Right lobe of liver (tissue), 6 donors: ENCODE measurements at regions not wholly inside any gene's neighbourhood (a gene's known extent, or its start where the extent isn't known, plus 50 kb on each side); places are given as distances from the start of the nearest gene placed in this dataset.

ENCODE experiments used
- ATAC-seq, 4 donors: fragments of 200-7000 bp; cut with Tn5 transposase; one replicate each; pipeline ENCODE4 v1.9.1; 2020; ENCODE audit warnings: mild to moderate bottlenecking in 4 of 4, moderate library complexity in 4 of 4
- DNase-seq, 3 donors: peaks; one replicate each; pipeline ENCODE4 v3.0.0-alpha.2; 2020
- H3K27ac ChIP-seq, 3 donors: fragments of 200-600 bp; one replicate each; pipeline ENCODE4 v1.8.0; 2022
- H3K27me3 ChIP-seq, 2 donors: fragments of 200-600 bp; one replicate each; pipeline ENCODE4 v1.8.0; 2022
- H3K36me3 ChIP-seq, 4 donors: fragments of 200-600 bp; sonication (generic) in 1 of 4; one replicate each; pipeline versions ENCODE4 v1.5.1 to v1.8.0; 2017 to 2022; ENCODE audit warnings: control low read depth in 1 of 4
- H3K4me1 ChIP-seq, 4 donors: fragments of 200-600 bp; sonication (generic) in 1 of 4; one replicate each; pipeline versions ENCODE4 v1.5.1 to v1.8.0; 2017 to 2022; ENCODE audit warnings: control low read depth in 1 of 4
- H3K4me3 ChIP-seq, 3 donors: fragments of 200-600 bp; one replicate each; pipeline ENCODE4 v1.8.0; 2022
- H3K9me3 ChIP-seq, 4 donors: fragments of 200-600 bp; sonication (generic) in 1 of 4; one replicate each; pipeline versions ENCODE4 v1.5.1 to v1.8.0; 2017 to 2022; ENCODE audit warnings: control low read depth in 1 of 4
- CTCF ChIP-seq, 4 donors: fragments of 200-600 bp in 3 of 4; fragments of 450-650 bp in 1 of 4; IDR thresholded peaks; one replicate each; pipeline versions ENCODE4 v1.5.1 to v1.8.0; 2016 to 2022; ENCODE audit warnings: antibody characterized with exemption in 4 of 4, mild to moderate bottlenecking in 2 of 4
- POLR2A ChIP-seq: fragments of 450-650 bp; IDR thresholded peaks from one replicate; pipeline ENCODE4 v1.6.1; 2017; ENCODE audit warnings: antibody characterized with exemption, mild to moderate bottlenecking
- WGBS: methylation state at CpG from one replicate; pipeline ENCODE4 v1.1.6; 2018; ENCODE audit warnings: low coverage, low lambda C conversion rate; ENCODE audit not compliant: insufficient coverage; ENCODE audit errors: missing lambda C conversion rate; 5-methylcytosine and 5-hydroxymethylcytosine counted together
- intact Hi-C, 2 donors: fragments of 100-400 bp; cut with DNase I; formaldehyde crosslinking; loops; one replicate each; pipeline versions ENCODE4 v1.11.2 to v1.14.1; 2022
- donor health status: DM: no; HTN: yes; CAD: no.
- donor health status: DM: no; HTN: no; CAD: no.
- donor health status: DM: no; HTN: no; CAD: no.
- donor health status: DM: no; HTN: yes; CAD: no.
- donor health status: DM: no; HTN: yes; CAD: no.

- no peaks in the 10 kb centered on the region for H3K27me3 ChIP-seq
- ATAC-seq (no peak), DNase-seq (no peak)
- H3K36me3 ChIP-seq, result no peaks in the 10 kb centered on the region
- intact Hi-C loops, result no loop called here
- H3K9me3 ChIP-seq, result no peaks in the 10 kb centered on the region
- no peak overlapping the region for H3K4me3 ChIP-seq
- WGBS, result 65% methylated on average over 17 of the region's 18 CpGs
- H3K4me1 ChIP-seq, result no peaks in the 10 kb centered on the region
- H3K27ac ChIP-seq, result no peak overlapping the region
- TF ChIP-seq POLR2A, result no peak
- no peak for TF ChIP-seq CTCF (IDR thresholded peaks at IDR 0.05)
Observed at GRCh38 chr19:31515931-31516330, 166.7 kb upstream of the TSHZ3 start.

DNA sequence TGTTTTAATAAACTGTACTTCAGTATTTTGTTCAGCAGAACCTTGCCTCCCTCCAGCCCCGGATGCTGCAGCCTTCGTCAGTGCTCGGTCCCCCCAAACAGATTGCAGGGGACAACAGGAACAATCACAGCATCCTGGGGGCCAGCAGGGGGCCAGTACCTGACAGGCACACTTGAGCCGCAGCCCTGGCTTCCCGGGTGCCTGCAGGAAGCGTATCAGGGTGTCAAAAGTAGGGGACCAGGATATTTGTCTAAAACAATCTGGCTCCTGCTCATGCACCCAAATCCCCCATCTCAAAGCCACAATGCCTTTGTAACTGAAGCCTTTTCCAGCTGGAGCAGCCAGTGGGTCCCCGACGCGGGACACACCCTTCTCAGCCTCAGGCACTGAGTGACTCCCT, 167.5 kb upstream of the TSHZ3 start:
- WGBS, result 66% methylated on average over 7 of the region's 9 CpGs
- Histone ChIP-seq H3K27ac (no peak overlapping the region), H3K27me3 (no peaks in the 10 kb centered on the region), H3K36me3 (no peaks in the 10 kb centered on the region), H3K4me3 (no peak overlapping the region), H3K9me3 (no peaks in the 10 kb centered on the region), H3K4me1 (no peaks in the 10 kb centered on the region)
- DNase-seq (no peak), ATAC-seq (no peak)
- intact Hi-C loops, result no loop called here
- no peak for TF ChIP-seq CTCF (IDR thresholded peaks at IDR 0.05)
- TF ChIP-seq POLR2A, result no peak

GRCh38 chr19:31517224-31518180, 168.3 kb upstream of the TSHZ3 start:
- H3K4me3 ChIP-seq, result no peak overlapping the region
- H3K36me3 ChIP-seq, result no peaks in the 10 kb centered on the region
- 75% methylated on average over 26 of the region's 33 CpGs for WGBS
- no peak for DNase-seq
- ATAC-seq, result no peak
- H3K27ac ChIP-seq, result no peak overlapping the region
- no peaks in the 10 kb centered on the region for H3K27me3 ChIP-seq
- no peaks in the 10 kb centered on the region for H3K9me3 ChIP-seq
- TF ChIP-seq CTCF (IDR thresholded peaks at IDR 0.05), result no peak
- TF ChIP-seq POLR2A, result no peak
- no peaks in the 10 kb centered on the region for H3K4me1 ChIP-seq
- intact Hi-C loops, result no loop called here

DNA sequence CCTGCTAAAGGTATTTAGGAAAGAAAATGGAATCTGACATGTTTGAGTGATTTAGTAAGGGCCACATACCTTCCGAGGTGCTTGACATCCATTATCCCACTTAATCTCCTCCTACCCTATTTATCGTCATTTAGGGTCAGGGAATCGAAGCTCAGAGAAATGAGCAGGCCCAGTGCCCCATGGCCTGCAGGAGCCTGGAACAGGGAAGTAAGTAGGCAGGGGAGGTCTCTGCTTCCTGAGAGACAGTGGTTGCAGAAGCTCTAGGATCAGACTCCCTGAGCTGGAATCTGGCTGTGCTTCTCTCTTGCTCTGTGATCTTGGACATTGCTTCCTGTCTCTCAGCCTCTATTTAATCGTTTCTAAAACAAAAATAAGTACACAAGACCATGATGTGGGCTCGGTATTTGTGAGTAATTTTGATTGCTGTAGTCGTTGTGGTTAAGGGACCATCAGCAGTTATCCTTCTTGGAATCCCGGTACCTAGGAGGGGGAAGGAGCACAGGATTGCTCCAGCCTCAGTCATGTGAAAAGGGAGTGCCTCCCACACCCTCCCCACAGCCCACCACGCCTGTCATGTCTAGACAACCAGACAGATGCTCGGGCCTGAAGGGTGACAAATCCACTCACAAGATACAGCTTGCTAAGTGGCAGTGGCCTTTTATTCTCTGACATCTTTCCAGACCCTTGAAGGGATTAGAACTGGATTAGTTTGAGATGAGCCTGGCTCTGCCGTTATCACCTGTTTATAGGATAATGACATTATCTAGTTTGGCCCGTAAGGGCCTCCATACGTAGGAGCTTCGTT, 169.2 kb upstream of the TSHZ3 start:
- DNase-seq (no peak), ATAC-seq (no peak)
- Histone ChIP-seq H3K27me3 (no peaks in the 10 kb centered on the region), H3K4me1 (no peaks in the 10 kb centered on the region), H3K36me3 (no peaks in the 10 kb centered on the region), H3K9me3 (no peaks in the 10 kb centered on the region), H3K4me3 (no peak overlapping the region), H3K27ac (no peak overlapping the region)
- TF ChIP-seq POLR2A, result no peak
- no peak for TF ChIP-seq CTCF (IDR thresholded peaks at IDR 0.05)
- WGBS, result 25% methylated on average over 11 of the region's 13 CpGs
- intact Hi-C loops, result no loop called here
